Stimulated activated CD4-positive, alpha-beta T cell treated with anti-CD3 and anti-CD28 coated beads, TNF-alpha, amount 100 ng/mL, for 48 hours (primary cell): ENCODE measurements at regions not wholly inside any gene's neighbourhood (a gene's known extent, or its start where the extent isn't known, plus 50 kb on each side); places are given as distances from the start of the nearest gene placed in this dataset.

Experiments
- DNase-seq, 3 donors: peaks; one replicate each; pipeline ENCODE4 v3.0.0-alpha.2; 2020; ENCODE audit warnings: low read depth in 3 of 3

GRCh38 chr4:126427853-126428252 lies 1113.1 kb downstream of the FAT4 start:
- no peak for DNase-seq

- no peak for DNase-seq
These were observed 1116.3 kb downstream of the FAT4 start for GRCh38 chr4:126431049-126431448.

DNA sequence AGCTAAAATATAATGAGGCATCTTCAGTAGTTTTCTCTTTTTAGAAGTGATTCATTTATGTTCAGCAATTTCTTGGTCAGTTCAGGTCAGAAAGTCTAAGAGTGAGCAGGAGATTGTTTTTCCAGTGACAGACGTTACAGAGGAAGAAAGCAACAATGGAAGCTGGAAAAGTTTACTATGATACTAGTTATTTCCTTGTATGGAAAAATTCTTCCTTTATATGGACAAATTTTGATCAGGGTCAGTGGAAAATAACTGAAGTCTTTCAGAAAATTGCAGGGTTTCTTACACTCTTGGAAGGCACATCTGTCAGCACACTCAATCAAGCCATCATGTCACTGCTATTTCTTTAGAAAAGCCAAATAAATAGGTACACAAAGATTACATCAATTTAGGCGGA lies 1120.7 kb downstream of the FAT4 start:
- DNase-seq, result no peak

DNA sequence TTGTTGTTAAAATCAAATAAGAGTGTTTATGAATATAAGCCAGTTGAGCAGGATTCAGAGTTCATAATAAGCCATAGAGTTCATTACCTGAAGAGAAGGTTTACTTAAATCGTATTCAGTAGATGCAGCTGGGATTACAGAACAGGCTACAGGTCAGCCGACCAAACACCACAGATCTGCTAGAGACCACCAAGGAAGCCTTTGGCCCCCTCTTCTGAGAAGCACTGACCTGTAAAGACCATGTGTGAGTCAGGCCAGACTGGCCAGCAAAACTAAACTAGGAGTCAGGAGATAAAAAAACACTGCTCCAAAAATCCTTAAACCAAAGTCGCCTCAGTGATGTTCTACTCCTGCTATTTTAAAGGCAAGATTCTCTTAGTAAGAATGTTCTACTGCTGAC lies 1125.5 kb downstream of the FAT4 start:
- no peak for DNase-seq

DNA sequence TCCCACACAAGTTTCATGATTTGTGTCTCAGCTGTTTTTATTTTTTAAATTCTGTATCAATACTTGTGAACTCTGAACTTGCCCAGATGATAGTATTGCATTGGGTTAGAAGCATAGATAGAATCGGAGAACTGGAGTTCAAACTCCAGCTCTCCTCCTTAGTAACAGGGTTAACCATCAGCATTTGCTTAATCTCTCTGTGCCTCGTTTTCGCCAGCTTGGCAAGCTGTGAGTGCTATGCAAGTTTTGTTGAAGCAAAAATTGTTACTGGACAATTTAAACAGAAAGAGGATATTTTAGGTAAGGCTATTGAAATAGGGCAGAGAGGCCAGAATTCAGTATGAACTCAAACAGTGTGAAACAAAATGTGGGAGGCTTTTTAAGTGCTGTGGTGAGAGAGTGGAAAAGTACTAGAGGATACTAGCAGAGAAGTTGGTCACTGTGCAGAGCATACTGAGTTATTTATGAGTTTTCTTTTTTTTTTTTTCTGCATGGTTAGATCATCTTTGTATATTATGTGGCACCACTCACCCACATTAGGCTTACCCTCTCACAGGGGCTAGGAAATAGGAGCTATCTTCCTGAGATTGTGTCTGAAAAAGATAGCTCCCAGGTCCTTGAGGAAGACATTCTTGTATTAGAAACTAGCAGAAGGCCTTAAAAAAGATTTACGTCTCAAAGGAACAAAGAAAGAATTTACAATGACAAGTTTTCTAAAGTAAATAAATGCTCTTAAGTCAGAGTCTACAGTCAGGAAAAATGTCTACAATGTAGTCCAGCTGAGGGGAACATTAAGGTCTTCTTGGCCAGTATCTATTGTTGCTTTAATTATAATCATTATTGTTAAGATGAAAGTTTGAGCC lies 1126.6 kb downstream of the FAT4 start:
- no peak for DNase-seq

DNA sequence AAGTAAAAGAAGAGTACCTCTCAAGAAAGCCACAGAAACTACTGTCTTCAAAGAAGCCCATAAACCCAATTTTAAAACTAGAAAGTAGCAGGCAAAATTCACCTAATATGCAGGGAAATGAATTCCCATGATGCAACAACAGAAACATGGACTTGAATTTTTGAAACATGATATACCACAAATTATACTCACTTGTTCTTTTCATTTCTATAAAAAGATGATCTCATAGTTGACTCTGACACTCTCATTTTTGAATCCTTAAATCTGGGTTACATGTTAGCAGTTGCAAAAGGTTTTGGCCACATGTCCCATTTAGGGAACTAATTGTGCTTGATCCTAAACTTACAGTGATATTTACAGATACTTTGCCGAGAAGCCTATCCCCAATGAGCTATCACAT lies 1130.8 kb downstream of the FAT4 start:
- DNase-seq, result no peak

DNA sequence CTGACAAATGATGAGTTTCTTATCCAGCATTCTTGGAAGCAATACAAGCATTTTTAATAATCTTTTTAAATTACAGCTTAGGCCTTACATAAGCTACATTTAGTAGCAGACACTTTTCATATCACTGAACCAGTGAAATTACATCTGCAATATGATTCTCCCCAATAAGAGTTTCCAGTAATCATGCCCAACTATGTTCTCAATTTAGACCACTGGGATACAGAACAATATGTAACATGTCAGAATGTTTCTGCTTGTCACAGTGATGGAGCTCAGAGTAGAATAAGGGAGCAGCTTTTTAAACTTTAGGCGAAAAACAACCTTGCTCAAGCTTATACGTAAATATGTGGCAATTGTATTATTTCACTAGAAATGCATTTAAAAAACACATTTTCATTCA lies 1132.2 kb downstream of the FAT4 start:
- DNase-seq, result no peak

- no peak for DNase-seq
These were observed 1133.5 kb downstream of the FAT4 start for GRCh38 chr4:126448086-126448845.

DNA sequence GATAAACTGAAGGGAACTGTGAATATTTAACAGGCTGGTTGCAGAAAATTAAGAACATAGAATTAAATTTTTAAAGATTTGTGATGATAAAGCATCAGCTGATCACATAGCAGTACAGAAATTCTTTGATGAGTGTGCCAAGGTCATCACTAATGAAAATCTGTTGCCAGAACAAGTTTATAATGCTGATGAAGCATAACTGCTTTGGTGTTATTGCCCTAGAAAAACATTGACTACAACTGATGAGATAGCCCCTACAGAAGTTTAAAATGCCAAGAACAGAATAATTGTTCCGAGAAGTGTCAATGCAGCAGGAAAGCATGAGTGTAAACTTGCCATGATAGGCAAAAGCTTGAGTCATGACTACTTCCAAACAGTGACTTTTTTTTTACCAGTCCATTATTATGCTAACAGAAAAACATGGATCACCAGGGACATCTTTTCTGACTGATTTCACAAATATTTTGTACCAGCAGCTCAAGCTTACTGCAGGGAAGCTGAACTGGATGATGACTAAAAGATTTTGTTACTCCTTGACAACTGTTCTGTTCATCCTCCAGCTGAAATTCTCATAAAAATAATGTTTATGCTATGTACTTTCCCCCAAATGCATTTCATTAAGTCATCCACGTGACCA lies 1136.6 kb downstream of the FAT4 start:
- DNase-seq, result no peak

- DNase-seq, result no peak
These were observed 1141.1 kb downstream of the FAT4 start for GRCh38 chr4:126455865-126456264.

DNA sequence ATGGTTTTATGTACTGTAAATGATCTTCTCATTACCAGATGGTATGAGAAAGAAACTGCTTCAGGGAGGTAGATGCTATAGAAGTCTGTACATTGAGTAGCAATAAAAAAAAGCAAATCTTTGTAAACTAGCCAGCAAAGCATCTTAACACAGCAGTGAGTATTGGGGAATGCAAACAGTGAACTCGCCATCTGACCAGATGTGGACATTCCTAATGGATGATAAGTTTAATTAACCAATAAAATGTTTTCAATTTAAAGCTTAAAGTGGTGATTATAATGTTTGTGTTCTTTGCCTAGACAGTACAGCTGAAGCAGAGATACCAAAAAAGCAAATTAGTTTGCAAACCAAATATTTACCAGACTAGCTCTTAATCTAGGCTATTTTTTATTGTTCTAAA lies 1144.2 kb downstream of the FAT4 start:
- DNase-seq, result no peak

GRCh38 chr4:126465341-126465740 lies 1150.6 kb downstream of the FAT4 start:
- DNase-seq, result no peak

DNA sequence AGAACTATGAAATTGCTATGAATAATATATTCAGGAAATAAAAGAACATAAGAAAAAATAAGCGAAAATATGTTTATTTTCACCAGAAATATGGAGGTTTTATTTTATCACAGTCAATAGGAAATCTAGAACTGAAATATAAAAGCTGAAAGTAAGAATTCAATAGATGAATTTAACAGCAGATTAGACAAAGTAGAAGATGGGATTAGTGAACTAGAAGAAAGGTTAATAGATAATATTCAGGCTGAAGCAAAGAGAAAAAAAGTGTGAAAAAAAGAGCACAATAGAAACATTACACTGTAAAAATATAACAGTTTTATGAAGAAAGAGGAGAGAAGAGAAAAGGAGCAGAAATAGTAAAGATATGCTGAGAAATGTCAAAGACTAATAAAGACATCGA lies 1152.1 kb downstream of the FAT4 start:
- DNase-seq, result no peak

- no peak for DNase-seq
These were observed 1153.4 kb downstream of the FAT4 start for GRCh38 chr4:126468144-126468543.

DNA sequence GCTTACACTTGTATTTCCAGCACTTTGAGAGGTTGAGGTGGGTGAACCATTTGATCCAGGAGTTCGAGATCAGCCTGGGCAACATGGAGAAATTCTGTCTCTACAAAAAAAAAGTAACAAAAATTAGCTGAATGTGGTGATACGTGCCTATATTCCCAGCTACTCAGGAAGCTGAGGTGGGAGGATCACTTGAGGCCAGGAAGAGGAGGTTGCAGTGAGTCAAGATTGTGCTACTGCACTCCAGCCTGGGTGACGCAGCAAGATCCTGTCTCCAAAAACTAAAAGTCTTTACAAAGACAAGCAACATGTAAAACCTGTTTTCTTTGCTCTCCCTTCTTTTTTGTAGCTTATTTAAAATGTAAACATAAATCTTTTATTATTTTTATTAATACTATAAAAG lies 1156.1 kb downstream of the FAT4 start:
- no peak for DNase-seq

DNA sequence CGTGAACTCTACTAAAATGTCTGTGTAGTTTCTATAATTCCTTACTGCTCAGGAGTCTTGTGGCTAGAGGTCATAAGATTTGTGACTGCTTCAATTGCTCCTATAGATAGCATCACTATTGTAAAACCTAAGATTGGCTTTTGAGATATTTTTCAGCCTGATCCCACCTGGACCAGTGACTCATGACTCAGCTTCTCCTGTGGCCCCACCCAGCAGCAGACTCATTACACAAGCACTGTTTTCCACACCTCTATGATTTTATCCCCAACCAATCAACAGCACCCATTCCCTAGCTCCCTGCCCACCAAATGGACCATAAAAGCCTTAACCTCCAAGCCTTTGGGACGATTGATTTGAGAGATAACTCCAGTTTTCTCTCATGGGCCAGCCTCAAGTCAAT lies 1157.0 kb upstream of the INTU start:
- no peak for DNase-seq

DNA sequence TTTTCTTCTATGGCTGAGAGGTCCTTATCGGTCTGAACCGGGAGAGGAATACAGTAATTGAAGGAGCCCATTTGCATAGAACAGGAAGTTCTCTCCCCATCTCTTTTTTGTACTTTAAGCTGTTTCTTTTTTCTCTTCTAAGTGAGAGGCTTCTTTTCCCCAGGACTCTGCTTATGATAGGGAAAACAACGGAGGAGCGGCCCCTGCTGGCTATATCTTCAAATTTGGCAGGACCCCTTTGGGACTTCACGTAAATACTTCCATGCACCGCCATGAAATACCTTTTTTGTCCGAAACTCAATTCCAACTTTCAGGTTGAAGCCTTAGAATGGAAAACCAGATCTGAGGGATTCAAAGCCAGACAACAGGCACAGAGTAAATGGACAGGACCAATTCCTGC lies 1153.0 kb upstream of the INTU start:
- no peak for DNase-seq

- no peak for DNase-seq
These were observed 1150.4 kb upstream of the INTU start for GRCh38 chr4:126482311-126482710.

- no peak for DNase-seq
These were observed 1146.4 kb upstream of the INTU start for GRCh38 chr4:126486377-126486776.

GRCh38 chr4:126489826-126490463 lies 1142.8 kb upstream of the INTU start:
- DNase-seq, result no peak

- no peak for DNase-seq
These were observed 1137.5 kb upstream of the INTU start for GRCh38 chr4:126495163-126495752.

GRCh38 chr4:126512979-126513378 lies 1119.8 kb upstream of the INTU start:
- DNase-seq, result no peak
